Osteoblast (primary cell): ENCODE measurements at regions not wholly inside any gene's neighbourhood (a gene's known extent, or its start where the extent isn't known, plus 50 kb on each side); places are given as distances from the start of the nearest gene placed in this dataset.
A peak's percentile ranks its signal among the peaks of the same experiment; 100 is the strongest.

Experiments
- DNase-seq: peaks from one replicate; pipeline ENCODE4 v3.0.0; 2011; ENCODE audit warnings: low spot score, mixed read lengths; ENCODE audit not compliant: insufficient read length; ENCODE audit errors: missing footprints
- H2AFZ ChIP-seq: 2 replicates; pipeline ENCODE4 v1.6.0; 2011; ENCODE audit warnings: mild to moderate bottlenecking, low read length
- H3K27ac ChIP-seq: 2 replicates; pipeline ENCODE4 v1.5.1; 2011; ENCODE audit warnings: mild to moderate bottlenecking, low read depth, low read length, moderate library complexity
- H3K27me3 ChIP-seq: 2 replicates; pipeline ENCODE4 v1.6.0; 2012; ENCODE audit warnings: mild to moderate bottlenecking, control low read depth, inconsistent platforms, low read length, moderate library complexity; ENCODE audit not compliant: insufficient read depth
- H3K36me3 ChIP-seq: 2 replicates; pipeline ENCODE4 v1.5.1; 2011; ENCODE audit warnings: mild to moderate bottlenecking, low read length, control low read depth, moderate library complexity; ENCODE audit not compliant: insufficient read depth
- H3K4me1 ChIP-seq: 2 replicates; pipeline ENCODE4 v1.5.1; 2011; ENCODE audit warnings: mild to moderate bottlenecking, low read length, control low read depth, moderate library complexity; ENCODE audit not compliant: insufficient read depth
- H3K4me2 ChIP-seq: 2 replicates; pipeline ENCODE4 v1.6.0; 2011; ENCODE audit warnings: mild to moderate bottlenecking, low read length; ENCODE audit not compliant: insufficient read depth
- H3K4me3 ChIP-seq: fragments of 200-600 bp; sonication (generic); 3 replicates; pipeline ENCODE4 v1.5.1; 2012; ENCODE audit warnings: mild to moderate bottlenecking, low read length, inconsistent platforms; ENCODE audit not compliant: insufficient read depth
- H3K79me2 ChIP-seq: 2 replicates; pipeline ENCODE4 v1.6.0; 2012; ENCODE audit warnings: mild to moderate bottlenecking, low read length, control low read depth, inconsistent platforms; ENCODE audit not compliant: insufficient read depth
- H3K9me3 ChIP-seq: 2 replicates; pipeline ENCODE4 v1.5.1; 2011; ENCODE audit warnings: low read depth, low read length, control low read depth
- H4K20me1 ChIP-seq: 2 replicates; pipeline ENCODE4 v1.6.0; 2012; ENCODE audit warnings: mild to moderate bottlenecking, low read length, control low read depth; ENCODE audit not compliant: insufficient read depth
- TF ChIP-seq, protein P1 (sequence below): IDR thresholded peaks from 2 replicates; pipeline ENCODE4 v1.5.1; 2011; ENCODE audit warnings: mild to moderate bottlenecking, low read depth, low read length, moderate library complexity; ENCODE audit errors: extremely low read depth

DNA sequence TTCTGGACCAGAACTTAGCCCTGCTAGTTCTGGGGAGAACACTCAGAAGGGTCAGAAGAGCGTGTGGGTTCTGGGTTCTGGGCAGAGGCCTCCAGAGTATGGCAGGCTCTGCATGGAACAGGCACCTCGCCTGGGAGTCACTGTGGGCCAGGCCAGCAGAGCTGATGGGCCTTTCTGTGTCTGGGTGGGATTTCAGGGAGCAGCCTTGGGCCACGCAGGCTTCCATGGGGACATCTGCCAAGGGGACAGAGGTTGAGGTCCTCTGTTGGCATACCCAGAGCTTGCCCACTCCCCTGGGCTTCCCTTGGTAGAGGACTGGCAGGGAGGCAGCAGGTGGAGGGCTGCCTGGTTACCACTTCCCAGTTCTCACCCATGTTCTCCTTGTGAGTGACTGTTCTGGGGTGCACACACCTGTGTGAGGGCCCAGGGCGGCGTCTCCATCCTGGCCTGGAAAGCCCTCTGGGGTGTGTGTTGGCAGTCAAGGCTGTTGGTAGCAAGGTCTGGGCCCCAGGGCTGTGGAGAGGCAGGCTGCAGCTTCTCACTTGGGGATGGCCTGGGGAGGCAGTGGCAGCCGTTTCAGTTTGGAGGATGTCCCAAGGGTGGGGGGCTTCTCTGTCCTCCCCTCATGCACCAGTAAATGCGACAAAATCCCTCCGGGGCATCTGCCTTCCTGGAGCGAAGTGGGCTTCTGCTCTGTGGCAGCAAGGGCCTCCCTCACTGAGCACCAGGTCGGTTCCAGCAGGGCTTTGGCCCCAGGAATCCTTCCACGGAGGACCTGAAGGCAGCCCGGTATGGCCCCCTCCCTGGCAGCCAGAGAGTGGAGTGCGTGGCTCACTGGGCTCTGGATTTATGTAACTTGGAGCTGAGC lies 74.6 kb upstream of the HDAC4 start:
- Histone ChIP-seq H3K4me2 (no peak overlapping the region), H3K4me1 (no peaks in the 10 kb centered on the region), H3K9me3 (no peaks in the 10 kb centered on the region), H2AFZ (no peak overlapping the region), H3K27me3 (no peaks in the 10 kb centered on the region), H4K20me1 (no peaks in the 10 kb centered on the region), H3K27ac (no peak overlapping the region), H3K79me2 (no peaks in the 10 kb centered on the region), H3K36me3 (no peaks in the 10 kb centered on the region), H3K4me3 (no peak overlapping the region)
- TF ChIP-seq, protein P1, sequence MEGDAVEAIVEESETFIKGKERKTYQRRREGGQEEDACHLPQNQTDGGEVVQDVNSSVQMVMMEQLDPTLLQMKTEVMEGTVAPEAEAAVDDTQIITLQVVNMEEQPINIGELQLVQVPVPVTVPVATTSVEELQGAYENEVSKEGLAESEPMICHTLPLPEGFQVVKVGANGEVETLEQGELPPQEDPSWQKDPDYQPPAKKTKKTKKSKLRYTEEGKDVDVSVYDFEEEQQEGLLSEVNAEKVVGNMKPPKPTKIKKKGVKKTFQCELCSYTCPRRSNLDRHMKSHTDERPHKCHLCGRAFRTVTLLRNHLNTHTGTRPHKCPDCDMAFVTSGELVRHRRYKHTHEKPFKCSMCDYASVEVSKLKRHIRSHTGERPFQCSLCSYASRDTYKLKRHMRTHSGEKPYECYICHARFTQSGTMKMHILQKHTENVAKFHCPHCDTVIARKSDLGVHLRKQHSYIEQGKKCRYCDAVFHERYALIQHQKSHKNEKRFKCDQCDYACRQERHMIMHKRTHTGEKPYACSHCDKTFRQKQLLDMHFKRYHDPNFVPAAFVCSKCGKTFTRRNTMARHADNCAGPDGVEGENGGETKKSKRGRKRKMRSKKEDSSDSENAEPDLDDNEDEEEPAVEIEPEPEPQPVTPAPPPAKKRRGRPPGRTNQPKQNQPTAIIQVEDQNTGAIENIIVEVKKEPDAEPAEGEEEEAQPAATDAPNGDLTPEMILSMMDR, result no peak
- no peak for DNase-seq

- Histone ChIP-seq H3K27me3 (no peaks in the 10 kb centered on the region), H3K27ac (no peak overlapping the region), H3K4me2 (no peak overlapping the region), H3K79me2 (no peaks in the 10 kb centered on the region), H3K4me3 (no peak overlapping the region), H4K20me1 (no peaks in the 10 kb centered on the region), H2AFZ (no peak overlapping the region), H3K36me3 (no peaks in the 10 kb centered on the region), H3K4me1 (no peaks in the 10 kb centered on the region), H3K9me3 (no peaks in the 10 kb centered on the region)
- peak; percentile 32 for DNase-seq
- TF ChIP-seq, protein P1, result no peak
Observed at GRCh38 chr2:239473211-239473805, 72.5 kb upstream of the HDAC4 start.

GRCh38 chr2:239472235-239472775 lies 71.5 kb upstream of the HDAC4 start:
- Histone ChIP-seq H3K27ac (no peak overlapping the region), H4K20me1 (no peaks in the 10 kb centered on the region), H3K9me3 (no peaks in the 10 kb centered on the region), H3K4me1 (no peaks in the 10 kb centered on the region), H3K4me3 (no peak overlapping the region), H3K4me2 (no peak overlapping the region), H3K27me3 (no peaks in the 10 kb centered on the region), H2AFZ (no peak overlapping the region), H3K36me3 (no peaks in the 10 kb centered on the region), H3K79me2 (no peaks in the 10 kb centered on the region)
- TF ChIP-seq, protein P1, result no peak
- DNase-seq, result no peak
